ENCODE measurements at regions not wholly inside any gene's neighbourhood (a gene's known extent, or its start where the extent isn't known, plus 50 kb on each side); places are given as distances from the start of the nearest gene placed in this dataset.

DNA sequence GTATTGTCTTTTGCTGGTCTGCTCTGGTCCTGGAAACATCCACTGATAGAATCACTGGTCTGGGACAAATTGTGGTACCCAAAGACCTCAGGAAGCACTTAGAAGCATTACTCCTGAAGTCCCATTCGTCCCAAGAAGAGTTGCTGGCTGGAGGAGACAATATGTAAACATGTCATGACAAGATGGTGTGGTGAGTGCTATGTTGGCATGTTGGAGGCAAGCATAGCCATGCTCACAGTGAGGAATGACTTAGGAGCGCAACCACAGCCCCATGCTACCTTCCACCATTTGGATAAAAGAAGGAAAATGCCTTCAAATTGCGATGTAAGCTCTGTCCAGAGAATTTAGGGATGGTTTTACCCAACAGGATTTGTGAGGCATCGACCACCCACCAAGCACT lies 115.8 kb upstream of the STC2 start:
- Histone ChIP-seq H3K27ac (no peak overlapping the region), H3K36me3 (no peaks in the 10 kb centered on the region), H3K4me3 (no peak overlapping the region), H3K9me3 (no peaks in the 10 kb centered on the region), H3K27me3 (replicated peaks; ENCODE audit: insufficient read depth) (no peaks in the 10 kb centered on the region), H3K4me1 (replicated peaks) (no peaks in the 10 kb centered on the region)
- no peak for TF ChIP-seq POLR2AphosphoS5 (IDR thresholded peaks at IDR 0.05)
- TF ChIP-seq, protein P1, sequence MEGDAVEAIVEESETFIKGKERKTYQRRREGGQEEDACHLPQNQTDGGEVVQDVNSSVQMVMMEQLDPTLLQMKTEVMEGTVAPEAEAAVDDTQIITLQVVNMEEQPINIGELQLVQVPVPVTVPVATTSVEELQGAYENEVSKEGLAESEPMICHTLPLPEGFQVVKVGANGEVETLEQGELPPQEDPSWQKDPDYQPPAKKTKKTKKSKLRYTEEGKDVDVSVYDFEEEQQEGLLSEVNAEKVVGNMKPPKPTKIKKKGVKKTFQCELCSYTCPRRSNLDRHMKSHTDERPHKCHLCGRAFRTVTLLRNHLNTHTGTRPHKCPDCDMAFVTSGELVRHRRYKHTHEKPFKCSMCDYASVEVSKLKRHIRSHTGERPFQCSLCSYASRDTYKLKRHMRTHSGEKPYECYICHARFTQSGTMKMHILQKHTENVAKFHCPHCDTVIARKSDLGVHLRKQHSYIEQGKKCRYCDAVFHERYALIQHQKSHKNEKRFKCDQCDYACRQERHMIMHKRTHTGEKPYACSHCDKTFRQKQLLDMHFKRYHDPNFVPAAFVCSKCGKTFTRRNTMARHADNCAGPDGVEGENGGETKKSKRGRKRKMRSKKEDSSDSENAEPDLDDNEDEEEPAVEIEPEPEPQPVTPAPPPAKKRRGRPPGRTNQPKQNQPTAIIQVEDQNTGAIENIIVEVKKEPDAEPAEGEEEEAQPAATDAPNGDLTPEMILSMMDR (IDR thresholded peaks at IDR 0.05) = no peak
- no peak for TF ChIP-seq POLR2A (IDR thresholded peaks at IDR 0.05)
- intact Hi-C loops (cut with DNase I) = no loop called here
- DNase-seq (ENCODE audit: low spot score) = no peak
- 81% methylated on average over 4 of the region's 4 CpGs for WGBS

DNA sequence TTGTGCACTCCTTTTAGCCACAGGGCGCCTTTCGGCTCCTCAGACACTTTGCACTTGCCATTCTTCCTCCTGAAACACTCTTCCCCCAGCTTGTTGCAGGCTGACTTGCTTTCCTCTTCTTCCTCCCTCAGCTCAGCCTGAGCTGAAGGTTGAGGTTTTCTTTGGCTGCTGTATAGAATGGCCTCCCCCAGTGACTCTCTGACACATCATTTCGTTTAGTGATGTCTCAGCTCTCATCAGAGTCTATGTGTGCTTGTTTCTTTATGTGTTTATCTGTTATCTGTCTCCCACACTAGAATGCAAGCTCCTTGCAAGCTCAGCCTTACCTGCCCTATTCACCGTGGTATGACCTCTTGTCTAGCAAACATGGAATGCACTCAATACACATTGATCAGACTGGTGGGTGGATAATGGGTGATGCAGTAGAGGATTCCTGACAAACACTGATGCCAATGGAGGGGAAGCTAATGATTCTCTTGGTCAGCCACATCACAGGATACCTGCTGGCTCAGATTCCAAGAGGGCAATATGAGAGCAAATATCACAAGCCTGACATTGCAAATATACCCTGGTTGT lies 112.9 kb upstream of the STC2 start:
- H3K9me3 ChIP-seq = no peaks in the 10 kb centered on the region
- no peaks in the 10 kb centered on the region for H3K27me3 ChIP-seq (replicated peaks; ENCODE audit: insufficient read depth)
- H3K4me1 ChIP-seq (replicated peaks) = no peaks in the 10 kb centered on the region
- no peak for TF ChIP-seq POLR2A (IDR thresholded peaks at IDR 0.05)
- TF ChIP-seq, protein P1 (IDR thresholded peaks at IDR 0.05) = no peak
- TF ChIP-seq POLR2AphosphoS5 (IDR thresholded peaks at IDR 0.05) = no peak
- intact Hi-C loops (cut with DNase I) = no loop called here
- no peaks in the 10 kb centered on the region for H3K36me3 ChIP-seq
- 73% methylated on average over 4 of the region's 4 CpGs for WGBS
- DNase-seq (ENCODE audit: low spot score) = no peak
- H3K27ac ChIP-seq = no peak overlapping the region
- H3K4me3 ChIP-seq = no peak overlapping the region

DNA sequence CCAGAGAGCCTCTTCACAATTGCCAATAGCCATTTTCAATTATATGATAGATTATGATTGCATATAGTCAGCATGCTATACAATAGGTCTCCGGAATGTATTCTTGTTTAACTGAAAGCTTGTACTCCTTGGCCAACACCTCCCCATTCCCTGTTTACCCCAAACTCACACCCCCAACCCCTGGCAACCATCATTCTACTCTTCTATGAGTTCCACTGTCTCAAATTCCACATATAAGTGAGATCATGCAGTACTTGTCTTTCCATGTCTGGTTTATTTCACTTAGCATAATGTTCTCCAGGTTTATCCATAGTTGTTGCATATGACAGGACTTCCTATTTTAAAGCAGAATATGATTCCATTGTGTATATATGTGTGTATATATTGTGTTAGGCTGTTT lies 110.7 kb upstream of the STC2 start:
- no peaks in the 10 kb centered on the region for H3K4me1 ChIP-seq (replicated peaks)
- no peaks in the 10 kb centered on the region for H3K36me3 ChIP-seq
- 97% methylated on average over 1 of the region's 1 CpG for WGBS
- no peaks in the 10 kb centered on the region for H3K27me3 ChIP-seq (replicated peaks; ENCODE audit: insufficient read depth)
- TF ChIP-seq POLR2A (IDR thresholded peaks at IDR 0.05) = no peak
- no peak for TF ChIP-seq POLR2AphosphoS5 (IDR thresholded peaks at IDR 0.05)
- TF ChIP-seq, protein P1 (IDR thresholded peaks at IDR 0.05) = no peak
- no peak overlapping the region for H3K4me3 ChIP-seq
- intact Hi-C loops (cut with DNase I) = no loop called here
- DNase-seq (ENCODE audit: low spot score) = no peak
- no peaks in the 10 kb centered on the region for H3K9me3 ChIP-seq
- H3K27ac ChIP-seq = no peak overlapping the region

GRCh38 chr5:173435447-173435846 lies 107.2 kb upstream of the STC2 start:
- H3K9me3 ChIP-seq = no peaks in the 10 kb centered on the region
- H3K36me3 ChIP-seq = no peaks in the 10 kb centered on the region
- no peak overlapping the region for H3K4me3 ChIP-seq
- no peak for DNase-seq (ENCODE audit: low spot score)
- no peak overlapping the region for H3K27ac ChIP-seq
- no peak for TF ChIP-seq POLR2A (IDR thresholded peaks at IDR 0.05)
- TF ChIP-seq POLR2AphosphoS5 (IDR thresholded peaks at IDR 0.05) = no peak
- TF ChIP-seq, protein P1 (IDR thresholded peaks at IDR 0.05) = no peak
- intact Hi-C loops (cut with DNase I) = no loop called here
- no peaks in the 10 kb centered on the region for H3K27me3 ChIP-seq (replicated peaks; ENCODE audit: insufficient read depth)
- no peaks in the 10 kb centered on the region for H3K4me1 ChIP-seq (replicated peaks)
- 40% methylated on average over 15 of the region's 15 CpGs for WGBS

GRCh38 chr5:173434270-173434669 lies 106.1 kb upstream of the STC2 start:
- no peak for DNase-seq (ENCODE audit: low spot score)
- H3K36me3 ChIP-seq = no peaks in the 10 kb centered on the region
- no peak for TF ChIP-seq POLR2A (IDR thresholded peaks at IDR 0.05)
- TF ChIP-seq POLR2AphosphoS5 (IDR thresholded peaks at IDR 0.05) = no peak
- TF ChIP-seq, protein P1 (IDR thresholded peaks at IDR 0.05) = no peak
- H3K4me1 ChIP-seq (replicated peaks) = no peaks in the 10 kb centered on the region
- no peaks in the 10 kb centered on the region for H3K27me3 ChIP-seq (replicated peaks; ENCODE audit: insufficient read depth)
- H3K27ac ChIP-seq = no peak overlapping the region
- no peak overlapping the region for H3K4me3 ChIP-seq
- H3K9me3 ChIP-seq = no peaks in the 10 kb centered on the region
- intact Hi-C loops (cut with DNase I) = no loop called here
- 76% methylated on average over 5 of the region's 5 CpGs for WGBS
